Esophagus muscularis mucosa (tissue), 3 donors: ENCODE measurements at regions not wholly inside any gene's neighbourhood (a gene's known extent, or its start where the extent isn't known, plus 50 kb on each side); places are given as distances from the start of the nearest gene placed in this dataset.

ENCODE experiments used
- POLR2A ChIP-seq: fragments of 450-650 bp; IDR thresholded peaks from one replicate; pipeline ENCODE4 v1.6.1; 2017; ENCODE audit warnings: antibody characterized with exemption, moderate library complexity, mild to moderate bottlenecking, low read depth
- POLR2AphosphoS5 ChIP-seq, 2 donors: sonication (generic); formaldehyde crosslinking; IDR thresholded peaks; one replicate each; pipeline ENCODE4 v1.6.1; 2017; ENCODE audit warnings: antibody characterized with exemption in 2 of 2
- TF ChIP-seq, protein P1 (sequence below), 3 experiments: fragments of 200-600 bp in 2 of 3; fragments of 450-650 bp in 1 of 3; sonication (generic) in 2 of 3; IDR thresholded peaks; one replicate each; pipeline ENCODE4 v1.5.1; 2017 to 2019; ENCODE audit warnings: antibody characterized with exemption in 3 of 3, mild to moderate bottlenecking in 2 of 3, moderate library complexity in 1 of 3

- TF ChIP-seq, protein P1, sequence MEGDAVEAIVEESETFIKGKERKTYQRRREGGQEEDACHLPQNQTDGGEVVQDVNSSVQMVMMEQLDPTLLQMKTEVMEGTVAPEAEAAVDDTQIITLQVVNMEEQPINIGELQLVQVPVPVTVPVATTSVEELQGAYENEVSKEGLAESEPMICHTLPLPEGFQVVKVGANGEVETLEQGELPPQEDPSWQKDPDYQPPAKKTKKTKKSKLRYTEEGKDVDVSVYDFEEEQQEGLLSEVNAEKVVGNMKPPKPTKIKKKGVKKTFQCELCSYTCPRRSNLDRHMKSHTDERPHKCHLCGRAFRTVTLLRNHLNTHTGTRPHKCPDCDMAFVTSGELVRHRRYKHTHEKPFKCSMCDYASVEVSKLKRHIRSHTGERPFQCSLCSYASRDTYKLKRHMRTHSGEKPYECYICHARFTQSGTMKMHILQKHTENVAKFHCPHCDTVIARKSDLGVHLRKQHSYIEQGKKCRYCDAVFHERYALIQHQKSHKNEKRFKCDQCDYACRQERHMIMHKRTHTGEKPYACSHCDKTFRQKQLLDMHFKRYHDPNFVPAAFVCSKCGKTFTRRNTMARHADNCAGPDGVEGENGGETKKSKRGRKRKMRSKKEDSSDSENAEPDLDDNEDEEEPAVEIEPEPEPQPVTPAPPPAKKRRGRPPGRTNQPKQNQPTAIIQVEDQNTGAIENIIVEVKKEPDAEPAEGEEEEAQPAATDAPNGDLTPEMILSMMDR (IDR thresholded peaks at IDR 0.05), result no peak
- no peak for TF ChIP-seq POLR2AphosphoS5 (IDR thresholded peaks at IDR 0.05)
- TF ChIP-seq POLR2A, result no peak
Observed at GRCh38 chr9:12993466-12993865, 218.6 kb downstream of the LURAP1L start.
